ENCODE measurements at regions not wholly inside any gene's neighbourhood (a gene's known extent, or its start where the extent isn't known, plus 50 kb on each side); places are given as distances from the start of the nearest gene placed in this dataset.
A peak's percentile ranks its signal among the peaks of the same experiment; 100 is the strongest.

DNA sequence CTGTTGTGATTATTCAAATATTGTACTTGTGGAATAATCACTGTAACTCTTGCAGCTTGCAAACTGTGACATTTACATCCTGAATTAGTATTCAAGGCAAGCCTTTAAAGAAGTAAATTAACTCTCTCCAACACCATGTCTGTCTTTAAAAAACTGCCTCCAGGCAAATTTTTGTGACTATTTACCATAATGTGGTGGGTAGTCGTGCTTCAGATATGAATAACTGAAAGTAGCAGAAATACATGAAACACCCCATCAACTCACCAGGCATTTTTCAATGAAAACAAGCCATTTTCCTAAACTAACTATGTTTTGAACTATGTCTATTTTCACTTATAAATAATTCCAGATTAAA is 217.4 kb upstream of the PSMD7 start:
- ChIA-PET SMC1A (ENCODE audit: uncharacterized antibody, unreplicated experiment) (interaction anchor here (1.0 to 2.0 kb wide), 3 partner anchors 14 to 28 kb away, joined by 3 to 5 read pairs (median 5); no protein-coding TSS in a partner anchor), POLR2A (no interaction called here), CTCF (interaction anchor here (0.8 to 1.4 kb wide), 3 partner anchors 15 to 28 kb away, joined by 3 to 4 read pairs (median 3); no protein-coding TSS in a partner anchor), RAD21 (ENCODE audit: unreplicated experiment) (no interaction called here)
- ATAC-seq (peak; percentile 70), DNase-seq (ENCODE audit: low read depth, low spot score) (no peak), FAIRE-seq (no peak)
- WGBS (ENCODE audit: insufficient coverage, insufficient replicate concordance, low lambda C conversion rate, missing lambda C conversion rate), result 25% methylated on average over 1 of the region's 1 CpG
- in situ Hi-C loops (cut with MboI), result no loop called here
- Histone ChIP-seq H3K4me2 (ENCODE audit: control insufficient read depth, insufficient read depth) (no peak overlapping the region), H3K4me3 (no peak overlapping the region), H3K4me1 (ENCODE audit: control insufficient read depth, insufficient read depth, low read length) (no peaks in the 10 kb centered on the region), H3K9me3 (replicated peaks; ENCODE audit: control insufficient read depth, insufficient read depth, low read length) (no peaks in the 10 kb centered on the region; the same call in 2 of the 3 replicates), H3K79me2 (ENCODE audit: control insufficient read depth, insufficient read depth, low read length) (no peaks in the 10 kb centered on the region), H3K36me3 (ENCODE audit: control insufficient read depth in 2 of 2, insufficient read depth in 2 of 2, low read length in 1 of 2) (no peaks in the 10 kb centered on the region), H3K27me3 (replicated peaks in 1 of 2; ENCODE audit: control insufficient read depth in 2 of 2, insufficient read depth in 2 of 2, low read length in 1 of 2) (no peaks in the 10 kb centered on the region), H2AFZ (ENCODE audit: control insufficient read depth, low read depth, low read length) (no peak overlapping the region), H3K9ac (ENCODE audit: control insufficient read depth, insufficient read depth, low read length) (no peak overlapping the region), H4K20me1 (ENCODE audit: control insufficient read depth, insufficient read depth) (no peaks in the 10 kb centered on the region), H3K27ac (ENCODE audit: control insufficient read depth, insufficient read depth) (no peak overlapping the region)
- TF ChIP-seq EP300 (IDR thresholded peaks at IDR 0.05; ENCODE audit: borderline replicate concordance in 1 of 2, control insufficient read depth in 1 of 2, low read depth in 2 of 2, low read length in 2 of 2), result 0 out of 4 replicates have a peak, but pooled peaks of 1 of the 2 experiments have one; percentile 7
- TF ChIP-seq NBN (IDR thresholded peaks at IDR 0.05), result no peak
- no peak for TF ChIP-seq USF2 (IDR thresholded peaks at IDR 0.05; ENCODE audit: borderline replicate concordance, low read depth, low read length)
- 0 out of 2 replicates have a peak, but pooled peaks have one; percentile 5 for TF ChIP-seq ATF2 (IDR thresholded peaks at IDR 0.05; ENCODE audit: low read length)
- TF ChIP-seq SMARCA5 (IDR thresholded peaks at IDR 0.05), result no peak
- TF ChIP-seq SREBF1 (IDR thresholded peaks at IDR 0.05; ENCODE audit: low read length), result 0 out of 2 replicates have a peak, but pooled peaks have one; percentile 14
- TF ChIP-seq RAD51 (IDR thresholded peaks at IDR 0.05), result no peak
- no peak for TF ChIP-seq IKZF1 (conservative IDR thresholded peaks at IDR 0.05)
- TF ChIP-seq, protein P1, sequence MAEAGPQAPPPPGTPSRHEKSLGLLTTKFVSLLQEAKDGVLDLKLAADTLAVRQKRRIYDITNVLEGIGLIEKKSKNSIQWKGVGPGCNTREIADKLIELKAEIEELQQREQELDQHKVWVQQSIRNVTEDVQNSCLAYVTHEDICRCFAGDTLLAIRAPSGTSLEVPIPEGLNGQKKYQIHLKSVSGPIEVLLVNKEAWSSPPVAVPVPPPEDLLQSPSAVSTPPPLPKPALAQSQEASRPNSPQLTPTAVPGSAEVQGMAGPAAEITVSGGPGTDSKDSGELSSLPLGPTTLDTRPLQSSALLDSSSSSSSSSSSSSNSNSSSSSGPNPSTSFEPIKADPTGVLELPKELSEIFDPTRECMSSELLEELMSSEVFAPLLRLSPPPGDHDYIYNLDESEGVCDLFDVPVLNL (IDR thresholded peaks at IDR 0.05; ENCODE audit: low read depth, low read length), result no peak
- 0 out of 2 replicates have a peak, but pooled peaks have one; percentile 12 for TF ChIP-seq RUNX3 (IDR thresholded peaks at IDR 0.05; ENCODE audit: low read length)
- TF ChIP-seq CHD4 (IDR thresholded peaks at IDR 0.05), result no peak
- no peak for TF ChIP-seq CEBPZ (IDR thresholded peaks at IDR 0.05; ENCODE audit: low read depth, low read length)
- TF ChIP-seq ATF7 (IDR thresholded peaks at IDR 0.05; ENCODE audit: low read depth), result 0 out of 2 replicates have a peak, but pooled peaks have one; percentile 38
- no peak for TF ChIP-seq ZNF384 (IDR thresholded peaks at IDR 0.05; ENCODE audit: borderline replicate concordance, low read depth, low read length)
- TF ChIP-seq MEF2B (IDR thresholded peaks at IDR 0.05; ENCODE audit: partially characterized antibody, poor library complexity, severe bottlenecking), result peak; percentile 6
- BruUV-seq (replicated peaks), result no TSS peak
- intact Hi-C loops (cut with micrococcal nuclease; ENCODE audit: unreplicated experiment), result no loop called here
